ENCODE measurements at regions not wholly inside any gene's neighbourhood (a gene's known extent, or its start where the extent isn't known, plus 50 kb on each side); places are given as distances from the start of the nearest gene placed in this dataset.

DNA sequence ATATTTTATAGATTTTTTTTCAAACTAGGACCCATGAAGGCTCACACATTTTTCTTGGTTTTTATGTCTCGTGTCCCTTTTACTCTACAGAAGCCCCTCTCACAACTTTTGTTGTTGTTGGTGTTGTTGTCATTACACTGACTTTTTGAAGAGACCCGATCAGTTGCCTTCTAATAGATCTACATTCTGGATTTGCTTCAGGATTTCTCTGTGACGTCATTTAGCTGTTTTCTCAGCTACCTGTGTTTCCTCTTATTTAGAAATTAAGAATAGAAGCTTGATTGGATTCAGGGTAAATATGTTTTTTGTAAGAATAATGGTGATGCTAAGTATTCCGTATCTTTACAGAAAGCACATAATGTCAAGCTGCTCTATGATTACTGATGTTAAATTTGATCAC, 213.3 kb upstream of the ZNF462 start (continued):
- TF ChIP-seq, protein P1, sequence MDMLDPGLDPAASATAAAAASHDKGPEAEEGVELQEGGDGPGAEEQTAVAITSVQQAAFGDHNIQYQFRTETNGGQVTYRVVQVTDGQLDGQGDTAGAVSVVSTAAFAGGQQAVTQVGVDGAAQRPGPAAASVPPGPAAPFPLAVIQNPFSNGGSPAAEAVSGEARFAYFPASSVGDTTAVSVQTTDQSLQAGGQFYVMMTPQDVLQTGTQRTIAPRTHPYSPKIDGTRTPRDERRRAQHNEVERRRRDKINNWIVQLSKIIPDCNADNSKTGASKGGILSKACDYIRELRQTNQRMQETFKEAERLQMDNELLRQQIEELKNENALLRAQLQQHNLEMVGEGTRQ (IDR thresholded peaks at IDR 0.05; ENCODE audit: low read length) = no peak

Measured in H1 (cell line).